IPS-18a (cell line): ENCODE measurements at regions not wholly inside any gene's neighbourhood (a gene's known extent, or its start where the extent isn't known, plus 50 kb on each side); places are given as distances from the start of the nearest gene placed in this dataset.

Experiments used
- H3K27ac ChIP-seq: one replicate; pipeline ENCODE4 v1.5.1; 2013; ENCODE audit warnings: low read length
- H3K27me3 ChIP-seq: one replicate; pipeline ENCODE4 v1.6.1; 2013; ENCODE audit warnings: mild to moderate bottlenecking, low read length; ENCODE audit not compliant: control insufficient read depth, insufficient read depth
- H3K36me3 ChIP-seq: one replicate; pipeline ENCODE4 v1.6.1; 2013; ENCODE audit warnings: low read depth, low read length; ENCODE audit not compliant: control insufficient read depth
- H3K4me1 ChIP-seq: one replicate; pipeline ENCODE4 v1.6.1; 2013; ENCODE audit warnings: low read depth, low read length; ENCODE audit not compliant: control insufficient read depth
- H3K4me3 ChIP-seq: one replicate; pipeline ENCODE4 v1.5.1; 2013; ENCODE audit warnings: low read length
- H3K9ac ChIP-seq: one replicate; pipeline ENCODE4 v1.6.1; 2013; ENCODE audit warnings: mild to moderate bottlenecking, low read length, moderate library complexity
- H3K9me3 ChIP-seq: one replicate; pipeline ENCODE4 v1.6.1; 2013; ENCODE audit warnings: low read depth, low read length; ENCODE audit not compliant: control insufficient read depth

DNA sequence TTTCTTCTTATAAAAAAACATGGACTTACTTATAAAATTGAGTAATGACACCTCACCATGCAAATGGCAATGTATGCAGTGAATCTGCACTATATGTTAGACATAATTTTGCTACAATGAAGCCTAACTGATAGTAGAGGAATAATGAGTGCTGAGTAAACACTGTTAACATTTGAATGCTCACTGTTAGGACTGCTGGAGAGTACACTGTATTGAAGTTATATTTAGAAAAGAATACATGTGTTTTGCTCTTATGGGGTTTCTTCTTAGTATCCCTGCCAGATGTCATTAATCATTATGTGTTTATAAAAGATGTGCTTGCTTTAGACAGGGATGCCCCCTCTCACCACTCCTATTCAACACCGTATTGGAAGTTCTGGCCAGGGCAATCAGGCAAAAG is 111.1 kb upstream of the ZP4 start:
- no peaks in the 10 kb centered on the region for H3K27me3 ChIP-seq
- H3K9me3 ChIP-seq: no peaks in the 10 kb centered on the region
- no peak overlapping the region for H3K9ac ChIP-seq
- peaks cover 3% of the 10 kb centered on the region for H3K4me1 ChIP-seq
- H3K4me3 ChIP-seq: no peak overlapping the region
- H3K27ac ChIP-seq: no peak overlapping the region
- no peaks in the 10 kb centered on the region for H3K36me3 ChIP-seq

DNA sequence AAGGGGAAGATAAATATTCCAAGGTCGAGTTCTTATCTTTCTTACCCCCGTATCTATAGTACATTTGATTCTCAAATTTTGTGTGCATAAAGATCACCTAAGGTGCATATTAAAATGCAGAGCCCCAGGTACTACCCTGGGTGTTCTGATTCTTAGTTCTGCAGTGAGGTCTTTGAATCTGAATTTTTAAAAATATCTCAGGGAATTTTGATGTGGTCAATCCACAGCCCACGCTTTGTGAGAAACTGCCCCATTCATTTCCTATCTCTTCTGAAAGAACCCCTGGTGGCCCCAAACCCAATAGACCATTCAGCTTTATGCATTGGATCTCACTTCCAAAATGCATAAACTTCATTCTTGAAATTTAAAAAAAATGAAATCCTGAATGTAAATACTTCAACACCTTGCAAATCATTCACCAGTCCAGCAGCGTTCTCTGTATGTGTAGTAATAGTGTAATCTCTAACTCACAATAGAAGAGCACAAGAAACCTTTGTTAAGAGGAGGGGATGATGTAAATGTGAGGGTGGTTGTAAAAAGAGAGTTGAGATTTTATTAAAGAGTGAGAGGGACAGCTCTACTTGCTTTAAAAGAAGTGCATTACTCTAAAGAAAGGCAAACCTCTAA is 108.8 kb upstream of the ZP4 start:
- H3K4me3 ChIP-seq: no peak overlapping the region
- no peak overlapping the region for H3K27ac ChIP-seq
- H3K9ac ChIP-seq: no peak overlapping the region
- peaks cover 3% of the 10 kb centered on the region for H3K4me1 ChIP-seq
- no peaks in the 10 kb centered on the region for H3K9me3 ChIP-seq
- H3K36me3 ChIP-seq: no peaks in the 10 kb centered on the region
- no peaks in the 10 kb centered on the region for H3K27me3 ChIP-seq

DNA sequence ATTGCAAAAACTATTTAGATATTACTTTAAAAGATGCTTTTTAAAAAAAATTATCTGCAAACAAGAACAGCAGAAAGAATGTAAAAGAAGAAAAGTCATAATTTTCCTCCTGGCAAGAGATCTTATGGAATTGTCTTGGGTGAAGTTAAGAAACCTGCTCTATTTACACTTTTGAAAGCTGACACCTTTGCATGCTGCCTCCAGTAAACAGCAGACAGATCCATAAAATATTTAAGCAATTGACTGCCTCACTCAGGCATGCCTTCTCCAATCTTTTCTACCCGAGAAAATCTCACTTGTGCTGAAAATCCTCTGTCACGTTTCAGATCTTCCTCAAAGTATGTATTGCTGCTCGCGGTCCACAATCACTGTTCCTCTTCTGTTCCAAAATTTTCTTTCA is 107.9 kb upstream of the ZP4 start:
- Histone ChIP-seq H3K36me3 (no peaks in the 10 kb centered on the region), H3K9ac (no peak overlapping the region), H3K9me3 (no peaks in the 10 kb centered on the region), H3K4me3 (no peak overlapping the region), H3K27ac (no peak overlapping the region), H3K4me1 (peaks cover 3% of the 10 kb centered on the region), H3K27me3 (no peaks in the 10 kb centered on the region)

DNA sequence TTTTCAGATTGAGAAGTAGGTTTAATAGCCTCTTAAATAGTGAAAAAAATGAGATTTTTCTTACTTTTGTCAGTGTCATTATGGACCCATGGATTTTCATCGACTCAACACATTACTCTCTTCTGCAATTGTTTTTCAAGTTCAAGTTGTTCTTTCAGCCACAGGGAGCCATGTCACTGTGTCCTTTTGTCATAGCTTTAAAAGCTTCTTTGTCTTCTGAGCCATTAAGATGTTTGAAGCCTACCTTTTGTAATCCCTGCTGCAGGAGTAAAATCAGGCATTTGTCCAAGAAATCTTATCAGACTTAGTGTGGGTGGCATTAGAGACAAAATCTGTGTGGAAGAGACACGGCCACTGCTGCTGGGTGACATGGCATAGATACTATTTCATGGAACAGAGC is 92.8 kb upstream of the ZP4 start:
- Histone ChIP-seq H3K9me3 (no peaks in the 10 kb centered on the region), H3K27ac (no peak overlapping the region), H3K36me3 (no peaks in the 10 kb centered on the region), H3K27me3 (no peaks in the 10 kb centered on the region), H3K9ac (no peak overlapping the region), H3K4me3 (no peak overlapping the region), H3K4me1 (no peaks in the 10 kb centered on the region)

DNA sequence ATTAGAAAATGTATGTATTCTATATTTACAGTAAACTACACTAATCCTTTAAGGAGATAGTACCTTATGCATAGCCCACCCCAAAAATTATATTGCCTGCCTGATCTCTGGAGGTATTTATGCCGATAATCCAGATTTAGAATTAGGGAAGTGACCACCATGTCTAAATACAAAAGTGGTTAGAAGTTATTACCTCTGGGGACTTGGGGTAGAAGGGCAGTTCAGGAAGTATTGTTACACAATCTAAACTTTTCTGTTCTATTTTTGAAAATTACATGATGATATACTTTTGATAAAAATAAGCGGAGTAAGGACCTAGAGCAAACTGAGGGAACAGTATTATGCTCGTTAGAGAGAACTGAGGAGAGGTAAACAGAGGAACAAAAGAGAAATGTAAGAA is 90.5 kb upstream of the ZP4 start:
- H3K36me3 ChIP-seq: no peaks in the 10 kb centered on the region
- no peaks in the 10 kb centered on the region for H3K27me3 ChIP-seq
- H3K4me3 ChIP-seq: no peak overlapping the region
- H3K9ac ChIP-seq: no peak overlapping the region
- no peaks in the 10 kb centered on the region for H3K9me3 ChIP-seq
- H3K4me1 ChIP-seq: peaks cover 7% of the 10 kb centered on the region
- no peak overlapping the region for H3K27ac ChIP-seq

DNA sequence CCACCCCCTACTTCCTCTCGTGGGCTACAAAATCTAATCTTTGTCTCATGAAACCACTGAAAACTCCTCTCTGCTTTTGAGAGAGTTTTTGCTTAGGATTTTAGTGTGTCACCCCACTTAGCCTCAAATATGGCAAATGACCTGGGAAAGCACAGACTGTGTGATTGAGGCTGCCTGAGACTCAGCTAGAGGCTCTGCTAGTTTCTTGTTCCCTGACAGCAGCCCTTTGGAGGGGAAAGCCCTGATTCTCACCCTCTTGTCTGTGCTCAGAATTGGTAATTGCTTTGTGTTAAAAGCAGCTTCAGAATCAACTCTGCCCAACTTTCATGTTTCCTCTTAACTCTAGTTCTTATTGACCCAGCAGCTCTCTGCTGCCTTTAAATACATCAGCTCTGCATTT is 85.6 kb upstream of the ZP4 start:
- no peaks in the 10 kb centered on the region for H3K9me3 ChIP-seq
- H3K4me1 ChIP-seq: peaks cover 8% of the 10 kb centered on the region
- H3K27ac ChIP-seq: no peak overlapping the region
- no peak overlapping the region for H3K9ac ChIP-seq
- H3K27me3 ChIP-seq: no peaks in the 10 kb centered on the region
- H3K4me3 ChIP-seq: no peak overlapping the region
- H3K36me3 ChIP-seq: no peaks in the 10 kb centered on the region

DNA sequence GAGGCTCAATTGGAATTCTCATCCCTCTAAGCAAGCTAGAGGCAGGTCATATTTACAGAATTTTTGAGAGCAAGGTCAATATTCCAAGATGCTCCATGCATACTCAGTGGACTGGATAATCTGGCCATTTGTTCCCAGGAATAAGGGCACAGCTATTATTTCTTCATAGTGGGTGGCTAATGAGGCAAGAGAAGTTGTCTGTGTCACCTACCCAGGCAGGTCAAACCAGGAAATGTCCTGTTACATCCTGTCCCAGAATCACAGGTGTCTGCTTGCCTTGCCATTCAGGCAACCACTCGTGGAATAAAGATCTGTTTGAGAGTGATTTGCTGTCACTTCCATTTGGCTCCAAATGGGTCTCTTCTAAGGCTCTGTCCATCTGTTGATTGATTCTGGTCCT is 85.2 kb upstream of the ZP4 start:
- no peaks in the 10 kb centered on the region for H3K36me3 ChIP-seq
- no peak overlapping the region for H3K9ac ChIP-seq
- H3K27me3 ChIP-seq: no peaks in the 10 kb centered on the region
- peaks cover 8% of the 10 kb centered on the region for H3K4me1 ChIP-seq
- no peak overlapping the region for H3K27ac ChIP-seq
- H3K4me3 ChIP-seq: no peak overlapping the region
- H3K9me3 ChIP-seq: no peaks in the 10 kb centered on the region

DNA sequence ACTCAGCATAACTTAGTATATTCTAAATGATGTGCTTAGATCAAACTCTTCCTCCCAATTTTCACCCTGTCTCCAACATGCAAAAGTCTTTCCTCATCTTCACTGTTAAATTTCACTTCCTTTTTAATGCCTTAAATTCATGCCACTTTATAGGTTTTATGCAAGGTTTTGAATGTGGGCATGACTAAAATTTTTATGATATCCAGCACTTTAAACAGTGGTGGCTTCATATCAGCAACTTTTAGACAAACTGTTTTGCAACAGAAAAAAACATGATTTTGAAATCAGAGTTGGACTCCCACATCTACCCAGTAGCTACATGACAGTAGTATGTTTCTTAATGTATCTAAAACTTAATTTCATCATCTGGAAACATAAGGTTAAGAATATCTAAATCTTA is 84.7 kb upstream of the ZP4 start:
- Histone ChIP-seq H3K9ac (no peak overlapping the region), H3K4me3 (no peak overlapping the region), H3K36me3 (no peaks in the 10 kb centered on the region), H3K4me1 (peaks cover 8% of the 10 kb centered on the region), H3K27me3 (no peaks in the 10 kb centered on the region), H3K9me3 (no peaks in the 10 kb centered on the region), H3K27ac (no peak overlapping the region)

DNA sequence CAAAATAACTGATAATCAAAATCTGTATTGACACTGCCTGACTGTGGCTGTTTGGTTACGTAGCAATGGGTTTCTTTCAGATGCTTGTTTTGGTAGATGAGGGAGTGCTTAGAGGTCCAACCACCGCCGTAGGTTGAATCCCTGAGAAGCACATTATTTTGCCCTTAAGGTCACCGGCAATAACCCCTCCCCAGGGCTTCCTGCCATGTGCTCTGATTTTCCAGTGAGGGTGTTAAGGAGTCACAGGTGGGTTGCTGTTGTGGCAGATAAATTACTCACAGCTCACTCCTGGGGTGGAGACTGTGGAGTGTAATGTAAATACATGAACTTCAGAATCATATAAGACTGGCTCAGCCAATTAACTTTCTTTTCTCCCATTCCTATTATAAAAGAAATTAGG is 81.5 kb upstream of the ZP4 start:
- peaks cover 8% of the 10 kb centered on the region for H3K4me1 ChIP-seq
- no peaks in the 10 kb centered on the region for H3K9me3 ChIP-seq
- no peaks in the 10 kb centered on the region for H3K36me3 ChIP-seq
- H3K27ac ChIP-seq: no peak overlapping the region
- no peaks in the 10 kb centered on the region for H3K27me3 ChIP-seq
- H3K9ac ChIP-seq: no peak overlapping the region
- H3K4me3 ChIP-seq: no peak overlapping the region

DNA sequence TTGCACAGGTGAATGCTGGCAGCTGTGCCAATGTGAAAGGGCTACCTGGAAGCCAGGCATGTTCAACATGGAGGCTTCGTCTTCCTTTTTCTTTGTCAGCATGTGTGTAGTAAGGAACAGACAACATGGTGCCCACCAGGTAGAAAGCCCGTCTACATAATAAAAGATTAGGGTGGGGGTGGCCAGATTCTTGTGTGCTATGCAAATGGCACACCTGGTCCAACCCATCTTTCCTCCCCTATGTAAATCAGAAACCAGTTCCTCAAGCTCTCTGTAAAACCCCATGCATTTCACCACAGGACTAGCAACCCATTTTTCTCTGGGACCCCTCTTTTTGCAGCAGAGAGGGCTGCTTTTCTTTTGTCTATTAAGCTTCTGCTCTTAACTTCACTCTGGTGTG is 72.3 kb upstream of the ZP4 start:
- no peak overlapping the region for H3K27ac ChIP-seq
- H3K4me3 ChIP-seq: no peak overlapping the region
- H3K27me3 ChIP-seq: no peaks in the 10 kb centered on the region
- H3K4me1 ChIP-seq: peaks cover 3% of the 10 kb centered on the region
- no peaks in the 10 kb centered on the region for H3K9me3 ChIP-seq
- H3K9ac ChIP-seq: no peak overlapping the region
- no peaks in the 10 kb centered on the region for H3K36me3 ChIP-seq

DNA sequence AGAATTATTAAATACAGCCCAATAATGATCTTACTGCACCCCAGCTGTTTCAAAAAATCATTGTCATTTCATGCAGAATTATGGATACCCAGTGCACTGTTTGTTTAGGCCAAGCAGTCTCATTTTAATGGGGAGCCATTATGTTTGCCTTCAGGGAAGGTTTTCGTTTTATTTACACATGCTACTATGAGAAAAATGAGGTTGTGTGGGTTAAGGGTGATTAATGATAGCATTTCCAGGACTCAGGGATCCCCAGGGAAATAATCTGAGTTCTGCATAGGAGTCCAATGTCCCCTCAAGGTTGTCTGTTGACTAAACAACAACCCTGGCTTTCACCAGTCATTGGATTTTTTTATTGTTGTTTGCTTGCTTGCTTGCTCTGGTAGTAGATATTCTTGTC is 71.0 kb upstream of the ZP4 start:
- no peaks in the 10 kb centered on the region for H3K9me3 ChIP-seq
- peaks cover 3% of the 10 kb centered on the region for H3K4me1 ChIP-seq
- H3K9ac ChIP-seq: no peak overlapping the region
- H3K36me3 ChIP-seq: no peaks in the 10 kb centered on the region
- no peaks in the 10 kb centered on the region for H3K27me3 ChIP-seq
- no peak overlapping the region for H3K27ac ChIP-seq
- H3K4me3 ChIP-seq: no peak overlapping the region

DNA sequence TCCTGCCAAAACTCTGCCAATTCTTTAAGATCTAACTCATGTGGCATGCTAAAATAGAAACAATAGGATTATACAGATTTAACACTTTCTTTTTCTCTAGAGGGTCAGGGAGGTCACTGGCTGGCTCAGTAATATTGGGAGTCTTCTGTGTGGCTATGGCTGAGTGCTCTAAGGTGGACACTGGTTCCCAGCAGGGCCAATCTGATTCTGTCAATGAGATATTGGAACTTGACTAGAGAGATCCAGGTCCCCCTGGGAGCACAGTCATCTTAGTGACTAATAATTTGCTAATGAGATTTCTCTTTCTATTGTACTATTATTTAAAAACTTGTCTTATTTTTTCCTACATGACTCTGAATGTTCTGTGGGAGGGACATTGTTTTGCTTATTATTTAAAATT is 69.1 kb upstream of the ZP4 start:
- Histone ChIP-seq H3K36me3 (no peaks in the 10 kb centered on the region), H3K9me3 (no peaks in the 10 kb centered on the region), H3K27ac (no peak overlapping the region), H3K27me3 (no peaks in the 10 kb centered on the region), H3K9ac (no peak overlapping the region), H3K4me3 (no peak overlapping the region), H3K4me1 (peaks cover 3% of the 10 kb centered on the region)
